ENCODE measurements at regions not wholly inside any gene's neighbourhood (a gene's known extent, or its start where the extent isn't known, plus 50 kb on each side); places are given as distances from the start of the nearest gene placed in this dataset.

- Histone ChIP-seq H3K9me2 (ENCODE audit: low read depth, low read length) (no peaks in the 10 kb centered on the region), H3K4me2 (ENCODE audit: low read length) (no peak overlapping the region), H3F3A (ENCODE audit: insufficient read depth, low read length) (no peaks in the 10 kb centered on the region), H4K20me1 (ENCODE audit: insufficient read depth, low read length) (no peaks in the 10 kb centered on the region), H3K79me2 (ENCODE audit: insufficient read depth, low read length) (no peaks in the 10 kb centered on the region), H2AFZ (ENCODE audit: low read length) (no peak overlapping the region), H3K4me1 (ENCODE audit: insufficient read depth, low read length, severe bottlenecking) (peaks cover 25% of the 10 kb centered on the region), H3K27me3 (ENCODE audit: insufficient read depth, low read length) (no peaks in the 10 kb centered on the region), H3K4me3 (ENCODE audit: low read depth, low read length, poor library complexity, severe bottlenecking) (no peak overlapping the region), H3K9me3 (ENCODE audit: low read length) (peaks cover 9% of the 10 kb centered on the region), H3K9ac (ENCODE audit: low read length) (no peak overlapping the region), H3K27ac (ENCODE audit: low read depth, low read length, poor library complexity, severe bottlenecking) (no peak overlapping the region), H3K36me3 (ENCODE audit: insufficient read depth, low read length) (no peaks in the 10 kb centered on the region; the same call in 1 of the 2 replicates)
- TF ChIP-seq CTCF (IDR thresholded peaks at IDR 0.05; ENCODE audit: low read length): no peak
- no peak for TF ChIP-seq EZH2 (IDR thresholded peaks at IDR 0.05; ENCODE audit: borderline replicate concordance, low read length)
Observed at GRCh38 chr7:30224511-30225062, 59.8 kb upstream of the ZNRF2 start.

- Histone ChIP-seq H3K4me1 (ENCODE audit: insufficient read depth, low read length, severe bottlenecking) (peaks cover 25% of the 10 kb centered on the region), H3K36me3 (ENCODE audit: insufficient read depth, low read length) (no peaks in the 10 kb centered on the region), H4K20me1 (ENCODE audit: insufficient read depth, low read length) (no peaks in the 10 kb centered on the region), H3K9ac (ENCODE audit: low read length) (peak overlapping the region; percentile 37; the same call in 1 of the 2 replicates), H2AFZ (ENCODE audit: low read length) (peak overlapping the region; percentile 51), H3K27me3 (ENCODE audit: insufficient read depth, low read length) (no peaks in the 10 kb centered on the region), H3K27ac (ENCODE audit: low read depth, low read length, poor library complexity, severe bottlenecking) (peak overlapping the region; percentile 72), H3K4me3 (ENCODE audit: low read depth, low read length, poor library complexity, severe bottlenecking) (no peak overlapping the region), H3K9me2 (ENCODE audit: low read depth, low read length) (no peaks in the 10 kb centered on the region), H3K9me3 (ENCODE audit: low read length) (0 out of 2 replicates have a peak, but pooled peaks cover 3% of the 10 kb centered on the region), H3K4me2 (ENCODE audit: low read length) (peak overlapping the region; percentile 40), H3F3A (ENCODE audit: insufficient read depth, low read length) (no peaks in the 10 kb centered on the region), H3K79me2 (ENCODE audit: insufficient read depth, low read length) (no peaks in the 10 kb centered on the region)
- TF ChIP-seq CTCF (IDR thresholded peaks at IDR 0.05; ENCODE audit: low read length) (no peak), EZH2 (IDR thresholded peaks at IDR 0.05; ENCODE audit: borderline replicate concordance, low read length) (no peak)
Observed at GRCh38 chr7:30225863-30226613, 58.4 kb upstream of the ZNRF2 start.

GRCh38 chr7:30226614-30227268 is 57.7 kb upstream of the ZNRF2 start:
- no peaks in the 10 kb centered on the region for H3K36me3 ChIP-seq (ENCODE audit: insufficient read depth, low read length)
- H3K4me1 ChIP-seq (ENCODE audit: insufficient read depth, low read length, severe bottlenecking): peaks cover 25% of the 10 kb centered on the region
- peak overlapping the region; percentile 72 for H3K27ac ChIP-seq (ENCODE audit: low read depth, low read length, poor library complexity, severe bottlenecking)
- no peaks in the 10 kb centered on the region for H3F3A ChIP-seq (ENCODE audit: insufficient read depth, low read length)
- no peak overlapping the region for H3K4me3 ChIP-seq (ENCODE audit: low read depth, low read length, poor library complexity, severe bottlenecking)
- peak overlapping the region; percentile 37; the same call in 1 of the 2 replicates for H3K9ac ChIP-seq (ENCODE audit: low read length)
- H3K4me2 ChIP-seq (ENCODE audit: low read length): peak overlapping the region; percentile 40; the same call in 1 of the 2 replicates
- H3K9me3 ChIP-seq (ENCODE audit: low read length): 0 out of 2 replicates have a peak, but pooled peaks cover 3% of the 10 kb centered on the region
- no peaks in the 10 kb centered on the region for H4K20me1 ChIP-seq (ENCODE audit: insufficient read depth, low read length)
- H2AFZ ChIP-seq (ENCODE audit: low read length): peak overlapping the region; percentile 10; the same call in 1 of the 2 replicates
- H3K27me3 ChIP-seq (ENCODE audit: insufficient read depth, low read length): no peaks in the 10 kb centered on the region
- H3K9me2 ChIP-seq (ENCODE audit: low read depth, low read length): no peaks in the 10 kb centered on the region
- peak; percentile 61 for TF ChIP-seq CTCF (IDR thresholded peaks at IDR 0.05; ENCODE audit: low read length)
- TF ChIP-seq EZH2 (IDR thresholded peaks at IDR 0.05; ENCODE audit: borderline replicate concordance, low read length): no peak
- H3K79me2 ChIP-seq (ENCODE audit: insufficient read depth, low read length): no peaks in the 10 kb centered on the region
